ENCODE measurements at regions not wholly inside any gene's neighbourhood (a gene's known extent, or its start where the extent isn't known, plus 50 kb on each side); places are given as distances from the start of the nearest gene placed in this dataset.

DNA sequence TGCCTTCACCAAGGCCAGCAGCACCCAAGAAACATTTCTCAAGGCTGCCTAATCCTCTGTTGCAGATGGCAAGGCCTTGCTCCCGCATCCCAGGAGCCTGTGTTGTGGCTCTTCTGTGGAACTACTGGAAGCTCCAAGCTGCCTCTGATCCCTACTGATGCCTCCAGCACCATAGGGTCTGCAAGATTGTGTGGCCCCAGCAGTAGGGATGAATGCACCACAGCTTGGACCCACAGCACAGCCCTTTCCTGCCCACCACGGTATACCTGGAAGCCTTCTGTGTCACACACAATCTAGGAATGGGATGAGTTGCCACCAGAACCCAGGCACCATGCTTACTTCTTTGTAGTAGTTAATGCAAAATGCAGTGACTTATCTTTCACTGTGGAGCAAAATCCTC lies 291.1 kb upstream of the FOXQ1 start:
- TF ChIP-seq CTCF (IDR thresholded peaks at IDR 0.05; ENCODE audit: low read depth, low read length) (no peak), EZH2phosphoT487 (IDR thresholded peaks at IDR 0.05; ENCODE audit: low read depth) (no peak)
- no peak overlapping the region for H3K9ac ChIP-seq (ENCODE audit: low read length)
- no peaks in the 10 kb centered on the region for H3K79me2 ChIP-seq (ENCODE audit: low read length)
- H4K20me1 ChIP-seq (ENCODE audit: insufficient read depth, low read length), result no peaks in the 10 kb centered on the region
- H3K36me3 ChIP-seq (replicated peaks; ENCODE audit: low read depth, low read length), result no peaks in the 10 kb centered on the region
- H3K4me2 ChIP-seq (ENCODE audit: low read length), result no peak overlapping the region
- 0 out of 2 replicates have a peak, but pooled peaks cover 3% of the 10 kb centered on the region for H3K27me3 ChIP-seq (ENCODE audit: low read depth, low read length)
- H3K27ac ChIP-seq (ENCODE audit: low read length), result no peak overlapping the region
- no peak overlapping the region for H2AFZ ChIP-seq (ENCODE audit: low read depth, low read length)
- no peak overlapping the region for H3K4me3 ChIP-seq (ENCODE audit: low read length)
- H3K4me1 ChIP-seq (ENCODE audit: low read length), result no peaks in the 10 kb centered on the region
- no peaks in the 10 kb centered on the region for H3K9me3 ChIP-seq (ENCODE audit: insufficient read depth, low read length)

GRCh38 chr6:1020133-1020532 lies 291.8 kb upstream of the FOXQ1 start:
- H3K4me3 ChIP-seq (ENCODE audit: low read length), result no peak overlapping the region
- H3K27ac ChIP-seq (ENCODE audit: low read length), result no peak overlapping the region
- H3K9me3 ChIP-seq (ENCODE audit: insufficient read depth, low read length), result no peaks in the 10 kb centered on the region
- no peak overlapping the region for H2AFZ ChIP-seq (ENCODE audit: low read depth, low read length)
- no peaks in the 10 kb centered on the region for H3K79me2 ChIP-seq (ENCODE audit: low read length)
- no peak overlapping the region for H3K4me2 ChIP-seq (ENCODE audit: low read length)
- no peak for TF ChIP-seq CTCF (IDR thresholded peaks at IDR 0.05; ENCODE audit: low read depth, low read length)
- TF ChIP-seq EZH2phosphoT487 (IDR thresholded peaks at IDR 0.05; ENCODE audit: low read depth), result no peak
- H3K36me3 ChIP-seq (replicated peaks; ENCODE audit: low read depth, low read length), result no peaks in the 10 kb centered on the region
- no peaks in the 10 kb centered on the region for H3K4me1 ChIP-seq (ENCODE audit: low read length)
- H4K20me1 ChIP-seq (ENCODE audit: insufficient read depth, low read length), result no peaks in the 10 kb centered on the region
- H3K9ac ChIP-seq (ENCODE audit: low read length), result no peak overlapping the region
- H3K27me3 ChIP-seq (ENCODE audit: low read depth, low read length), result 0 out of 2 replicates have a peak, but pooled peaks cover 3% of the 10 kb centered on the region

GRCh38 chr6:1018041-1018440 lies 293.9 kb upstream of the FOXQ1 start:
- TF ChIP-seq EZH2phosphoT487 (IDR thresholded peaks at IDR 0.05; ENCODE audit: low read depth) (no peak), CTCF (IDR thresholded peaks at IDR 0.05; ENCODE audit: low read depth, low read length) (no peak)
- Histone ChIP-seq H3K4me3 (ENCODE audit: low read length) (no peak overlapping the region), H3K79me2 (ENCODE audit: low read length) (no peaks in the 10 kb centered on the region), H3K27me3 (ENCODE audit: low read depth, low read length) (peaks cover 10% of the 10 kb centered on the region), H4K20me1 (ENCODE audit: insufficient read depth, low read length) (no peaks in the 10 kb centered on the region), H3K27ac (ENCODE audit: low read length) (no peak overlapping the region), H3K4me2 (ENCODE audit: low read length) (no peak overlapping the region), H3K4me1 (ENCODE audit: low read length) (0 out of 2 replicates have a peak, but pooled peaks cover 4% of the 10 kb centered on the region), H3K9ac (ENCODE audit: low read length) (no peak overlapping the region), H3K9me3 (ENCODE audit: insufficient read depth, low read length) (no peaks in the 10 kb centered on the region), H2AFZ (ENCODE audit: low read depth, low read length) (no peak overlapping the region), H3K36me3 (replicated peaks; ENCODE audit: low read depth, low read length) (no peaks in the 10 kb centered on the region)

- 0 out of 2 replicates have a peak, but pooled peaks cover 4% of the 10 kb centered on the region for H3K4me1 ChIP-seq (ENCODE audit: low read length)
- TF ChIP-seq EZH2phosphoT487 (IDR thresholded peaks at IDR 0.05; ENCODE audit: low read depth) (no peak), CTCF (IDR thresholded peaks at IDR 0.05; ENCODE audit: low read depth, low read length) (no peak)
- no peak overlapping the region for H3K27ac ChIP-seq (ENCODE audit: low read length)
- no peaks in the 10 kb centered on the region for H3K9me3 ChIP-seq (ENCODE audit: insufficient read depth, low read length)
- H3K4me2 ChIP-seq (ENCODE audit: low read length), result no peak overlapping the region
- H2AFZ ChIP-seq (ENCODE audit: low read depth, low read length), result no peak overlapping the region
- no peak overlapping the region for H3K9ac ChIP-seq (ENCODE audit: low read length)
- no peak overlapping the region for H3K4me3 ChIP-seq (ENCODE audit: low read length)
- H3K27me3 ChIP-seq (ENCODE audit: low read depth, low read length), result peaks cover 10% of the 10 kb centered on the region
- H3K36me3 ChIP-seq (replicated peaks; ENCODE audit: low read depth, low read length), result no peaks in the 10 kb centered on the region
- no peaks in the 10 kb centered on the region for H3K79me2 ChIP-seq (ENCODE audit: low read length)
- no peaks in the 10 kb centered on the region for H4K20me1 ChIP-seq (ENCODE audit: insufficient read depth, low read length)
These were observed 295.3 kb upstream of the FOXQ1 start for GRCh38 chr6:1016329-1017302.
